ENCODE measurements at regions not wholly inside any gene's neighbourhood (a gene's known extent, or its start where the extent isn't known, plus 50 kb on each side); places are given as distances from the start of the nearest gene placed in this dataset.

DNA sequence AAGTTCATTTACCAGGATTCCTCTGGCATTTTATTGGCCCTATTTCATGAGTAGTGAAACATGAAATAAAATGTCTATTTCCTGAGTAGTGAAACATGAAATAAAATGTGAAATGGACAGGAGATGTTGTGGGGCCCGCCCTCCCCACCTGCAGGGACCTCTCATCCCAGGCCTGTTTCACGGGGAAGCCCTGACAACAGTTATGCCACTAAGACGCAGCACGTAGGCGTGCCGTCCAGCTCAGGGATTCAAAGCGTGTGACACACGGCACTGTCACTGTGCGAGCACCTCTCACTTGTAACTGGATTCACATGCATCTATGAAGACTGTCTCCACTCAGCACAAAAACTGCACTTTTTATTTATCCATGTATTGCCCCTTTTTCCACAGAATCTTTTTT, 83.4 kb upstream of the SNTG2 start:
- POLR2A ChIA-PET = no interaction called here
- CTCF ChIA-PET (ENCODE audit: low intra/inter-chr PET ratio, low total read pairs) = no interaction called here

DNA sequence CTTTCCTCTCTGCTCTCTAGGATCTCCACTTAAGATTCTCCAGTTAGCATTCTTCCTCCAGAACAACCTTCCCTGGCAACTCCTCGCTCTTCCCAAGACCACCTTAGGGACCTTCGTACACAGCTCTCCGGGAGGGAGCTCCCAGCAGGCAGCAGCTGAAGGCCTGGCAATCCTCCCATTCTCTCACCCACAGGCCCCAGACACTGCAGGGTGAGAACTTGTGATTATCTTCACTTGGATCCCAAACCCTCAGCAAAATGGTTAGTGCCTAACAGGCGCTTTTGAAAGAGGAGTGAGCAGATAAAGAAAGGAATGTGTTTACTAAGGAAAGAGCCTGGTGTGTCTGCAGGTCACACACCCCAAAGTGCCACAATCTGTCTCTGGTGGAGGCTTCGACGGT, 83.8 kb upstream of the SNTG2 start:
- H3K9ac ChIP-seq (ENCODE audit: insufficient read depth, low read depth, low read length) = no peak overlapping the region
- ChIA-PET CTCF (ENCODE audit: low intra/inter-chr PET ratio, low total read pairs) (no interaction called here), POLR2A (no interaction called here)
- H3K36me3 ChIP-seq (replicated peaks in 1 of 2; ENCODE audit: control insufficient read depth in 1 of 2, insufficient read depth in 2 of 2, low read length in 2 of 2) = no peaks in the 10 kb centered on the region
- FAIRE-seq = no peak
- no peaks in the 10 kb centered on the region for H4K20me1 ChIP-seq (ENCODE audit: insufficient read depth, low read length)
- BruUV-seq (replicated peaks) = no TSS peak
- ATAC-seq = no peak
- no peak for DNase-seq (ENCODE audit: low spot score)
- H3K27ac ChIP-seq (ENCODE audit: extremely low read length, insufficient read depth, low read length) = no peak overlapping the region
- no peak overlapping the region for H3K4me3 ChIP-seq (replicated peaks in 1 of 3; ENCODE audit: insufficient read depth in 1 of 3, low read depth in 2 of 3, low read length in 3 of 3)
- H3K27me3 ChIP-seq (ENCODE audit: control insufficient read depth in 1 of 2, insufficient read depth in 2 of 2, low read length in 2 of 2) = peaks cover 7 to 52% of the 10 kb centered on the region in 2 experiments; a peak in 4 of 5 replicates
- no peaks in the 10 kb centered on the region for H3K79me2 ChIP-seq (ENCODE audit: insufficient read depth, low read length)
- no peaks in the 10 kb centered on the region for H3K9me3 ChIP-seq (ENCODE audit: low read length)
- in situ Hi-C loops (cut with HindIII; ENCODE audit: extremely low pct_ligation_motif_present, low pct_unique_long_range_greater_than_20kb) = no loop called here
- intact Hi-C loops (cut with micrococcal nuclease; ENCODE audit: unreplicated experiment) = no loop called here
- WGBS (ENCODE audit: low lambda C conversion rate) = 21% methylated on average over 6 of the region's 6 CpGs
- H3K4me2 ChIP-seq (ENCODE audit: low read depth, low read length) = no peak overlapping the region
- no peaks in the 10 kb centered on the region for H3K4me1 ChIP-seq (ENCODE audit: insufficient read depth, low read length)
- no peak overlapping the region for H2AFZ ChIP-seq (ENCODE audit: low read length)
- no peak for TF ChIP-seq ZNF136 (CRISPR knock-in tag; IDR thresholded peaks at IDR 0.05; ENCODE audit: low read depth)
- no peak for TF ChIP-seq POLR2G (IDR thresholded peaks at IDR 0.05; ENCODE audit: low read depth, low read length)
- TF ChIP-seq KMT2A (CRISPR knock-in tag; IDR thresholded peaks at IDR 0.05) = no peak
- TF ChIP-seq GLI4 (CRISPR knock-in tag; IDR thresholded peaks at IDR 0.05; ENCODE audit: borderline replicate concordance) = no peak
- TF ChIP-seq ZNF367 (CRISPR knock-in tag; IDR thresholded peaks at IDR 0.05; ENCODE audit: borderline replicate concordance) = no peak
- no peak for TF ChIP-seq PRMT3 (CRISPR knock-in tag; IDR thresholded peaks at IDR 0.05; ENCODE audit: borderline replicate concordance, low read depth)
- TF ChIP-seq ZNF317 (CRISPR knock-in tag; IDR thresholded peaks at IDR 0.05) = no peak
- TF ChIP-seq, protein P1, sequence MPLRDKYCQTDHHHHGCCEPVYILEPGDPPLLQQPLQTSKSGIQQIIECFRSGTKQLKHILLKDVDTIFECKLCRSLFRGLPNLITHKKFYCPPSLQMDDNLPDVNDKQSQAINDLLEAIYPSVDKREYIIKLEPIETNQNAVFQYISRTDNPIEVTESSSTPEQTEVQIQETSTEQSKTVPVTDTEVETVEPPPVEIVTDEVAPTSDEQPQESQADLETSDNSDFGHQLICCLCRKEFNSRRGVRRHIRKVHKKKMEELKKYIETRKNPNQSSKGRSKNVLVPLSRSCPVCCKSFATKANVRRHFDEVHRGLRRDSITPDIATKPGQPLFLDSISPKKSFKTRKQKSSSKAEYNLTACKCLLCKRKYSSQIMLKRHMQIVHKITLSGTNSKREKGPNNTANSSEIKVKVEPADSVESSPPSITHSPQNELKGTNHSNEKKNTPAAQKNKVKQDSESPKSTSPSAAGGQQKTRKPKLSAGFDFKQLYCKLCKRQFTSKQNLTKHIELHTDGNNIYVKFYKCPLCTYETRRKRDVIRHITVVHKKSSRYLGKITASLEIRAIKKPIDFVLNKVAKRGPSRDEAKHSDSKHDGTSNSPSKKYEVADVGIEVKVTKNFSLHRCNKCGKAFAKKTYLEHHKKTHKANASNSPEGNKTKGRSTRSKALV (CRISPR knock-in tag; IDR thresholded peaks at IDR 0.05) = no peak
- no peak for TF ChIP-seq SPEN (CRISPR knock-in tag; IDR thresholded peaks at IDR 0.05; ENCODE audit: low read depth)
- no peak for TF ChIP-seq ZNF713 (CRISPR knock-in tag; IDR thresholded peaks at IDR 0.05)
- TF ChIP-seq NAIF1 (CRISPR knock-in tag; IDR thresholded peaks at IDR 0.05; ENCODE audit: borderline replicate concordance) = no peak

More for the DNA sequence above, 83.4 kb upstream of the SNTG2 start:
- TF ChIP-seq, protein P2, sequence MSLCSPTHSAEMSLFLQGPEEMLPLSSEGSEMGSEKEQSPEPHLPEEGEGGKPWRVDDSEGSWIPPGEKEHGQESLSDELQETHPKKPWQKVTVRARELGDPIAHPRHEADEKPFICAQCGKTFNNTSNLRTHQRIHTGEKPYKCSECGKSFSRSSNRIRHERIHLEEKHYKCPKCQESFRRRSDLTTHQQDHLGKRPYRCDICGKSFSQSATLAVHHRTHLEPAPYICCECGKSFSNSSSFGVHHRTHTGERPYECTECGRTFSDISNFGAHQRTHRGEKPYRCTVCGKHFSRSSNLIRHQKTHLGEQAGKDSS (CRISPR knock-in tag; IDR thresholded peaks at IDR 0.05; ENCODE audit: borderline replicate concordance, low read depth) = no peak
- TF ChIP-seq ZNF737 (CRISPR knock-in tag; IDR thresholded peaks at IDR 0.05; ENCODE audit: borderline replicate concordance) (no peak), IKZF1 (IDR thresholded peaks at IDR 0.05) (no peak), ZFX (CRISPR knock-in tag; IDR thresholded peaks at IDR 0.05; ENCODE audit: low read depth) (no peak)
- TF ChIP-seq, protein P3, sequence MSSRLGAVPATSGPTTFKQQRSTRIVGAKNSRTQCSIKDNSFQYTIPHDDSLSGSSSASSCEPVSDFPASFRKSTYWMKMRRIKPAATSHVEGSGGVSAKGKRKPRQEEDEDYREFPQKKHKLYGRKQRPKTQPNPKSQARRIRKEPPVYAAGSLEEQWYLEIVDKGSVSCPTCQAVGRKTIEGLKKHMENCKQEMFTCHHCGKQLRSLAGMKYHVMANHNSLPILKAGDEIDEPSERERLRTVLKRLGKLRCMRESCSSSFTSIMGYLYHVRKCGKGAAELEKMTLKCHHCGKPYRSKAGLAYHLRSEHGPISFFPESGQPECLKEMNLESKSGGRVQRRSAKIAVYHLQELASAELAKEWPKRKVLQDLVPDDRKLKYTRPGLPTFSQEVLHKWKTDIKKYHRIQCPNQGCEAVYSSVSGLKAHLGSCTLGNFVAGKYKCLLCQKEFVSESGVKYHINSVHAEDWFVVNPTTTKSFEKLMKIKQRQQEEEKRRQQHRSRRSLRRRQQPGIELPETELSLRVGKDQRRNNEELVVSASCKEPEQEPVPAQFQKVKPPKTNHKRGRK (CRISPR knock-in tag; IDR thresholded peaks at IDR 0.05) = no peak
- intact Hi-C loops (cut with micrococcal nuclease; ENCODE audit: unreplicated experiment) (no loop called here), in situ Hi-C loops (cut with HindIII; ENCODE audit: extremely low pct_ligation_motif_present, low pct_unique_long_range_greater_than_20kb) (no loop called here)
- Histone ChIP-seq H3K79me2 (ENCODE audit: insufficient read depth, low read length) (no peaks in the 10 kb centered on the region), H3K9ac (ENCODE audit: insufficient read depth, low read depth, low read length) (no peak overlapping the region), H3K4me2 (ENCODE audit: low read depth, low read length) (no peak overlapping the region), H3K4me3 (replicated peaks in 1 of 3; ENCODE audit: insufficient read depth in 1 of 3, low read depth in 2 of 3, low read length in 3 of 3) (no peak overlapping the region), H3K27ac (ENCODE audit: extremely low read length, insufficient read depth, low read length) (no peak overlapping the region), H3K4me1 (ENCODE audit: insufficient read depth, low read length) (no peaks in the 10 kb centered on the region), H4K20me1 (ENCODE audit: insufficient read depth, low read length) (no peaks in the 10 kb centered on the region), H2AFZ (ENCODE audit: low read length) (no peak overlapping the region), H3K36me3 (replicated peaks in 1 of 2; ENCODE audit: control insufficient read depth in 1 of 2, insufficient read depth in 2 of 2, low read length in 2 of 2) (no peaks in the 10 kb centered on the region), H3K27me3 (ENCODE audit: control insufficient read depth in 1 of 2, insufficient read depth in 2 of 2, low read length in 2 of 2) (peaks cover 8 to 53% of the 10 kb centered on the region in 2 experiments; a peak in 4 of 5 replicates), H3K9me3 (ENCODE audit: low read length) (no peaks in the 10 kb centered on the region)
- no peak for DNase-seq (ENCODE audit: low spot score)
- ATAC-seq = no peak
- no TSS peak for BruUV-seq (replicated peaks)
- WGBS (ENCODE audit: low lambda C conversion rate) = 29% methylated on average over 9 of the region's 9 CpGs
- FAIRE-seq = no peak
